HG02759 (cell line): ENCODE measurements at regions not wholly inside any gene's neighbourhood (a gene's known extent, or its start where the extent isn't known, plus 50 kb on each side); places are given as distances from the start of the nearest gene placed in this dataset.

Source experiments
- ATAC-seq: cut with Tn5 transposase; IDR thresholded peaks from one replicate; pipeline ENCODE4 v1.9.1; 2021; ENCODE audit warnings: mild to moderate bottlenecking, moderate library complexity; ENCODE audit not compliant: unreplicated experiment

DNA sequence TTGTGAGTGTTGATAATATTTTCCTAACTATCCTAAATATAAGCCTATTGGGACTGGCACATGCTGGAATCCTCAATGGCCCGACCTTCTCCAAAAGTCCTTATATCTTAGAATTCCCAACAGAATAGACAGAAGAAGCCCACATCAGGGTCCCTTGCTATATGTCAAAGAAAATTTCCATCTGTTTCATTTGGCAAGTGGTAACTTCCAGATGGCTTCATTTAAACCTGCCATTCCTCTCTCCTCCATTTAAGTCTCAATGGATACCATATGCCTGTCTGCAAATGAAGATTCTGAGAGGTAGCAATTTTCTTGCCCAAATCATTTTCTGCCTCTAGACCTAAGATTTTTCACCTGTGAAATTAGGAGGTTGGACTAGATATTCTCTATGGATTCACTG, 73.1 kb upstream of the KCNA4 start:
- no peak for ATAC-seq

DNA sequence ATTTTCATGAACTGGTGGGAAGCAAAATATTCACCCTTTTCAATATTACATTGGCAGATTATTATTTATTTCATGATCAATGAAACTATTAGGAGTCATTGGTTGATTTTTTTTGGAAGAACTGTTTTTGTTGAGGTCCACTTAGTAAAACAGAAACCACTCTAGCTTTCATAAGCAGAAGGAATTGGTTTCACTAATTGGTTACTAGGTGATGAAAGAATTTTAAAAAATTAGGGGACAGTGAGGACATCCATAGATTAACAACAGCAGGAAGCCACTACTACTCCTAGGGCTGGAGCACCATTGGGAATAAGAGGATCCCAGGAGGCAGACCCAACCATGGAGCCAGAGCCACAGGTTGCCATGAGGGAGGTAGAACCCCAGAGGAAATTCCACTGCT, 74.4 kb upstream of the KCNA4 start:
- ATAC-seq, result no peak

DNA sequence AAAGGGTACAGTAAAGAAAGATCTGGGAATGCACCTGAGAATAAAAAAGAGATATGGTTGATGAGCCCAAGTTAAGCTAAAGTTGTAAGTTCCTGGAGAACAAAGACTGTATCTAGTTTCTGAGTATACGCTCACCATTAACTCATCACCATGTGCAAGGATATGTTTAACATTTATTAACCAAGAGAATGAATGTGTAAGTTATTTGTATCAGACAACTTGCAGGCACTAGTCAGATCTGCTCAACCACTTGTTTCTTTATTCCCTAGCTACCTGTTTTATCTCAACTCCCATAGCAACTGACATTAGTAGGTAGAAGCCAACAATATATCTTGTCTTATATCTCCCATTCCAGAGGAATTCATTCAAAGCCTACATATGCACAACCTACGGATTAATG, 74.9 kb upstream of the KCNA4 start:
- ATAC-seq, result no peak

DNA sequence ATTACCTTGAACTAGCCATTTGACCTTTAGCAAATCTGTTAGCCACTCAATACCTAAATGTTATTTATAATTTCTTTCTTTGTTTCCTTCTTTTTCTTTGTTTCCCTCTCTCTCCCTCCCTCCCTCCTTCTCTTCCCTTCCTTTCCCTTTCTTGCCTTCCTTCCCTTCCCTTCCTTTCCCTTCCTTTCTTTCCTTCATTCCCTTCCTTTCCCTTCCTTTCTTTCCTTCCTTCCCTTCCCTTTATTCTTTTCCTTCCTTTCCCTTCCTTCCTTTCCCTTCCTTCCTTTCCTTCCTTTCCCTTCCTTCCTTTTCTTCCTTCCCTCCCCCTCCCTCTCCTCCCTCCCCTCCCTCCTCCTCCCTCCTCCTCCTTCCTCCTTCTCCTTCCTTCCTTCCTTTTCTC, 75.7 kb upstream of the KCNA4 start:
- ATAC-seq, result no peak

DNA sequence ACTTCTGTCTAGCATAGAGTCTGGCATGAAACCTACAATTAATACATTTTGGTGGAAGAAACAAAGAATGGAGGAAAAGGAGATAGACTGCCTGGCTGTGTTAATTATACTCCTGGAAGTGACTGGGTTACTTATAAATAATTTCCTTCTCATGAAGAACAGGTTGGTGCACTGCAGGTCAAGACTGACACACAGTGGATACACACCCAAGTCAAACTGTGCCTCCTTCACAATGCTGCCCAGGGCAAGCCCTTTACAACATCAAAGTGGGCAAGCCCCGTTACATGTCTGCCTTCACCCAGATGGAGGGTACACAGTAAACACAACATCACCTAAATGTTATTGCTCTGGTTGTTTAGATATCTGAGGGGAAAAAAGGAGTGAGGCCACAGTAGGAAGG, 83.7 kb upstream of the KCNA4 start:
- no peak for ATAC-seq

DNA sequence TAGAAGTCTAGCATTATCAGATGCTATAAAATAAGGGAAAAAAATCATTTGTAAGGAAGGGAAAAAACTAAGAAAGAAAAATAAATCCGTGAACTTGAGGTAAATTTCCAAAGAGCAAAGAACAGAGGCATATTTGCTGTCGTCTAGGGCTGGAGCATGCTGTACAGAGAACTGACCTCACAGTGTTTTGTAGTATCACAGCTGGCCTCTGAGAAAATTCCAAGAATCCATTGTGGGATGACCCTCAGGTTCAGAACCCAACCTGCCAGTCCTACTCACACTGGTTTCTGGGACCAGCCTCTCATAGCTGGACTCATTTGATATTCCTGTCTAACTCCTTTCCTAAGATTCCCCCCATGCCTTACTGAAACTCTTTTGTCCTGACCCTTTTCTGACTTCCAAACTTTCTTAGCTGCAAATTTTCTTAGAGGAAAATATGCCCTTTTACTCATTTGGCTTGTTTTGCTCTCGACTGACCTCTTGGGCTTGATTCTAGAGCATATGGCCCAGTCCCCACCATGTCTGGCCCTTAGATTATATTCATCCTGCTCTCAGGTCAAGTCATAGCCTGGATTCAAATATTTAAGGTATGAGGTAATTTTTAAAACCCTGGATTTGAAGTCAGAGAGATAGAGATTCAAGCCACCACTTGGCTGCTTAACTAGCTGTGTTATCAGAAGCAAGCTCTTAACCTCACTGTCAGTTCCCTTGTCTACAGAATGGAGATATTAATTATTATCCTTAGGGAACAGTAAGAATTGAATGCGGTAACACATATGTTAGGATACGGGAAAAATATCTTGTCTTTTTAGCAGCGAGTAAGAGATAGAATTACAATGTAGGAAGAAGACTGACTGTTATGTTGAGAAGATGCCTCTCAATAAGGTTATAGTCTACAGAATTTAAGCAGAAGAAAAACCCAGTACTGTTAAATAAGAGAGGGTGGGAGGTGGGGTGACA, 89.7 kb upstream of the KCNA4 start:
- no peak for ATAC-seq

DNA sequence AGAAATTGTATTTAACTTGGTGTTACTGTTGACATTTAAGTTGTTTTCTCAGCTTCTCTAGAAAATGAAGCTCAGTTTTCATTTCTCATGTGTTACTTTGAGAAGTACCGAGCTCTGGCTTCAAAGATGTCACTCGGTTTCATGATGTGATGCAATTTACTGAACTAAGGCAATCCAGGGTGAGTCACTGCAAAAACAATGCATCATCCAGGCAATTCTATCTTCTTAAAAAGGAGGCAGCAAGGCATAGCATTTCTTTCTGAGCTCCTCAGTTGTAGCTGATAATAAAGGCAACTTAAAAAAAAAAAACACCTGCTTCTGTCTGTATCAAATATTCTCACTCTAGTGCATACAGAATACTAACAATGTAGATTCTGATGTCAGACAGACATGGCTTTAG, 91.1 kb upstream of the KCNA4 start:
- no peak for ATAC-seq

DNA sequence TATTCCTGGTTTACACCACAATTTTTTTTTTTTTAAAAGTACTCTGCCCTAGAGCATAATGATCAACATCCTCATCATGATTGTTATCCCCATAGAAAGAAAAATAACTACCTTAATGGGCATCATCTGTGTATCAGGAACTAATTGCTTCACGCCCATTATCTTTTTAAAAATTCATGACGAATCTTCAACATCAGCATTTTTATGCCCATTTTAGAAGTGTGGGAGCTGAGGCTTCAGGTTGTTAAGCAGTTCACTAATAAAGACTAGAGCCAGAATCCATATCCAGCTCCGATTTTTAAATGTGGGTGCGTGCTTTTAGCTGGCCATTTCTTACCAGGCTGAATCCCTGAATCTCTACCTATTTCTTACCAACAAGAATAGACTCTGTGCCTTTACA, 92.9 kb upstream of the KCNA4 start:
- ATAC-seq, result no peak

DNA sequence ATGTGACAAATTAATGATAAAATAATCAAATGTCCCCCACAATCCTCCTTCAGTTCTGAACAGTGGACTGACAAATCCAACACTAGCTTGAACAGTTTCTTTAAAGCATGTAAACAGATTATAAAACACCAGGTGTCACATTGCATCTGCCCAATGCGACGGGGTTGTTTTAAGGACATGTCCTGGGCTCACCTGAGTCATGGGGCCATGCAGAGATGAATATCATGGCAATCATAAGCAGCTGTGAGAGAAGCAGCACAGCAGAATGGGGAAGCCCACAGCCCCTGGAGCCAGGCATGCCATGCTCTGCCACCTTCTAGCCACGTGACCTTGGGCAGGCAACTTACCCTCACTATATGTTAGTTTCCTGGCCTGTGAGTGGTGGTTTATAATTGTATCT, 93.9 kb upstream of the KCNA4 start:
- no peak for ATAC-seq

DNA sequence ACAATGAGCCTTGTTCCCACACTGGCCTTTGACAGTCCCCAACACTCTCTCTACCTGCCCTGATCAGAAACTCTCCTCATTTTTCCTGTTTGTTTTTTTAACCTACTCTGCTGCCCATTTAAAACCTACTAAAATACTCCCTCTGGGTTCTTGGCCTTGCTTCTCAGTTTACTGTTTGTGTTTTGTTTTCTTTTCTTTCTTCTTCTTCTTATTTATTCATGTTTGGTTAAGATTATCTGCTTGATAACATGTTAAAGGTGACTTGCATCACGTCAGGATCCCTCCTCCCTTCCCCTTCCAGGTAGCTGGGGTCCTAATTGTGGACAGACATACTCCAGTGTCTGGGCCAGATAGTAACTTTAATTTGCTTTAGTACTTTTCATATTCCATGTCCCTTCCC, 95.0 kb upstream of the KCNA4 start:
- no peak for ATAC-seq

DNA sequence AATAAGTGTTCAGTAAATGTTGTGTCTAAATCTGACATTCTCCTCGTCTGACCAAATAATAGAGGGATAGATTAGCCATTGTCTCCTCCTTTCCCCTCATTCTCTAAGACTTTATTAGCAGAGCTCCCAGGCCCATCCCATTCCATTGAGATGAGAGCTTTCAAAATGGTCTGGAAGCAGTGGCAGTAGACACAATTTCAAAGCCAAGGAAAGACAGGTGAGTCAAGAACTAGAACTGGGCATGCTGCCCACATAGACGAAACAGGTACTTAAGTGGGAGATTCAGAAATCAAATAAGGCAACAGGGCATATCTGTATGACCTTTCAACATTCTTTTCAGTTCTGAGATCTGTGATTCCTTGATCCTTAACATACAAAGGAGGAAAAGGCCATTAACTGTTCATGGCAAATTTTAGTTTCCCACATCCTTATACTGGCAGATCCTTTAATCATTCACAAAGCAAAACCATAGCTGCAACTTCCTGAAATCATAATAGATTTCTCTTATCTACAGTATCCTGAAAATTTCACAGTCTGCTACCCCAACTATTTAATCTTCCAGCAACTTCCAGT, 96.6 kb upstream of the KCNA4 start:
- no peak for ATAC-seq

DNA sequence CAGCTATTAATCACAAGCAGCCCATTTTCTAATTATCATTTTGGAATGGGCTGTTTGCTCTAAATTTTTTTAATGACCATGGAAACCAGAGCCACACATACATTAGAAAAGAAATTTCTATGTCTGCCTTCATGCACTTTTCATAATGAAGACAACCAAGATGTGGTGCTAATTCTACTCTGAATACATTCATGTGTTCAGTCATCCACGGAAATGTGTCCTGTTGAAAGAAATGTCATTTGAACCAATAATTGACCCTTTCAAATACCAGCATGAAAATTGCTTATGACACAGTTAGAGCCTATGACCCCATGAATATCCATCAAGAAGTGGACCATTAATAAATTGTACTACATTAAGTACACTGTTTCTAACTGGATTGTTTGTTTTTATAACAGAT, 99.7 kb upstream of the KCNA4 start:
- ATAC-seq, result no peak

DNA sequence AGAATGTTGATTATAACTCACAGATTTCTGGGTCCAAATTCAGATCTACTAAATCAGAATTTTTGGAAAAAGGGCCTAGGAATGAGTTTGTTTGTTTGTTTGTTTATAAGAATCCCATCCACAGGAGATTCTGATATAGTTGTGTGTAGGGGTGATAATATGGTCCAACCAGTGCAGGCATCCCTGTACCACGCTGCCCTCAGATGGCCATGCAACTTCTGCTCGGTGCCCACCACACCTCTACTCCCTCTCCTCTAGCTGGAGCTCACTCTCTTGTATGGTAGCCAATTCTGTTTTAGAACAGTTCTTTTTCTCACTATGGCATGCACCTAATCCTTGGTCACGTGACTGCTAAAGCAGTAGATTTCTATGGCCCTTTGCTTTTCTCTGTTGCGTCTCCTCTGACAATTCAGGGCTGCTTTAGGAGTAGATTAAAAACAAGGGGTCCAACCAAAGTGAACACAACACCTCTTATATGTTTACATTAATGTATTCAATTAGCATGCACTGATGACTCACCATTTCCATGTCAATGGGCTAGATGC, 103.3 kb upstream of the KCNA4 start:
- no peak for ATAC-seq

DNA sequence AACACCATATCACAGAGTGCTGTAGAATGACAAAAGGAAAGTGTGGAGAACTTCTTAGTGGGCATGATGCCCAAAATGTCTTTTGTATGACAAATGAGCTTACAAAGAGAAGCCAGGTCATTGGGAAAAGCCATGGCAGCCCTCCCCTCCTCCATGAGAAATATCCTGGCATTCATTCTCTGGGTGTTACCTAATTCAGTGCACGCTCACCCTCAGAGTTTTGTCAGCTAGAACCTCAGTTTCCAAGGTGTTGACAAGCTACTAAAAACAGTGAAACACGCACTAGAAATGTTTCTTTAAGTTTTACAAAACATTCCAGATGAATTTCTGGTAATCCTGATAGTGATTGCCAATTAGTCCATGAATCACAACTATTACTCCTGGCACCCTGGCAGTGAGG, 105.4 kb upstream of the FSHB start:
- no peak for ATAC-seq

DNA sequence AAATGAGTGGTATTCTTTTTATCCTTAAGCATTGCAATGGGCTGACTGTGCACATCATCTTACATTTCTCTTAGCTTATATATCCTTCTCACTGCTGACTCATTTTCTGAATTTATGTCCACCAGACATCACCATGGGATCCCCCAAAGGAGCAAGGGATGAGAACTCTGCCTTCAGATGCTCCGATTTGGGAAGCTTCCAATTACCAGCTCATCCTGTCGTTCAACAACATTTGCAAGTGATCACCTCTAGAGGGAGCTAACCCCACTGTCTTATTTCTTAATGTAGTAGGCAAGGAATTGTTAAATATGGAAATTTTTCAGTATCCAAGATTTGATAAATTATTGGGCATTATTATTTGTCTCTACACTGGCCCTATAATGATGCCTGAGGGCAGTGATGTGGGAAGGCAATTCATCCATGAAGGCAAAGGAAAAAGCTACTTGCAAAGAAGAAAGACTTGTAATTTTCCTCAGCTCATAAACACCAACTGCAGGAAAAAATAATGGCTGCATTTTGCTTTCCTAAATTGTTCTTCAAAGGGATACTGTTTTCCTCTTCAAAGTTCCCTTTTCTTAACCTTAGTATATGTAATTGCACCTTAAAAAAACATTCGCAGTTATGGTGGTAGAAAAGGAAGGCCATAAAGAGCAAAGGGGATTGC, 102.4 kb upstream of the FSHB start:
- ATAC-seq, result no peak

DNA sequence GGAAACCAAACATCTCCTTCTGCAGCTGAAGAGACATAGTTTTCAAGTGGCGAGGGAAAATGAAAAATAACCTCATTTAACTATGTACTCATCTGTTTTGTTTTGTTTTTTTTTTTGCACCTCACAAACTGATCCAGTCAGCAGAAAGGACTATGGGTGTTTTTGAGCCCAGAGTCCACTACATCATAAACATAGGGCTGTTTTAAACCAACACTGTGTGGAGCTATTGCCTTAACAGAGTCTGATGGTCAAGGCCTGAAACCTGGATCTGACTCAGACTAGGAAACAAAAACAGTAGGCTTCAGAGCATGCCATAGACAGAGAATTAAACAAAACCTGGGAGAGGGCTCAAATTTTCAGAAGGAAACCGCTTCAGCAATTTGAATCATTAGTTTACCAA, 99.3 kb upstream of the FSHB start:
- no peak for ATAC-seq

DNA sequence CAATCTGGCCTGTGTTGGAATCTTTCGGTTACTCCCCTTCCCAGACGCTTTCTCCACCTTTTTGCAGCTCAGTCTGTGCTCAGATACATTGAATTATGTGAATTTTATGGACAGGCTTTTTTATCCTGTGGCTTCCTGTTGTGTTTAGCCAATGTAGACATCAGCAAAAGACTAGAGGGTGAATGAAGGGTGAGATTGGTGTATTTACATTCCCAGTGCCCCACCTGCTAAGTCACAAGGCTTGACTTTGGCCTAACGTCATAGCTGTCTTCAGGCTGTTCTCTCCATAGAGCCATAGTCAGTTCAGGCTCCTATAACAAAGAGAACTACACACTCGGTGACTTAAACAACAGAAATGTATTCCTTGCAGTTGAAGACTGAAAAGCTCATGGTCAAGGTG, 97.5 kb upstream of the FSHB start:
- no peak for ATAC-seq

DNA sequence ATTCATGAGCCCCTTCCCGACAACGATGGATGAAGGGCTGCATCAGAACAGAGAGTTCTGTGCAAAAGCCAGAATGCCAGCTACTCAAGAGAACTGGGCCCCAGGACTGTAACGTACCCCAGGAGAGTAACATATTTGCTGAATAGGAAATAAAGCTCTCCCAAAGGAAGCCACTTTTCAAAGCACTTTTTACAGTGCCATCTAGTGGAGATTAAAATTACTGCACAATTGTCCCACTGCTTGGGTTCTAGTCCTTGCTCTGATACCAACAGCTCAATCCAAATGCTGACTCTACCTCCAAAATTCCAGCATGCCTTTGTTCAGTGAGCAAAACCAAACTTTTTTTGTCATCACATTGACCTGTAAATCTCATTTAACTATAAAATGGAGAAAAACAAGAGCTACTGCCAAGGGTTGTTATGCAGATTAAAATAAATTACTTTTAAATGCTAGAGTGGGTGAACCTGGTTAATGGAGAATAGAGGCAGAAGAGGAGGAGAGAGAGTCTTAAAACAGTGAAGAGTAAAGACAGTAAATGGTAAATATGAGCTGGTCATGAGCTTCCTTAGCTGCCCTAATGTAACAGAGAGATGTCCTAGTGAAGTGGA, 87.6 kb upstream of the FSHB start:
- ATAC-seq, result peak; percentile 92

DNA sequence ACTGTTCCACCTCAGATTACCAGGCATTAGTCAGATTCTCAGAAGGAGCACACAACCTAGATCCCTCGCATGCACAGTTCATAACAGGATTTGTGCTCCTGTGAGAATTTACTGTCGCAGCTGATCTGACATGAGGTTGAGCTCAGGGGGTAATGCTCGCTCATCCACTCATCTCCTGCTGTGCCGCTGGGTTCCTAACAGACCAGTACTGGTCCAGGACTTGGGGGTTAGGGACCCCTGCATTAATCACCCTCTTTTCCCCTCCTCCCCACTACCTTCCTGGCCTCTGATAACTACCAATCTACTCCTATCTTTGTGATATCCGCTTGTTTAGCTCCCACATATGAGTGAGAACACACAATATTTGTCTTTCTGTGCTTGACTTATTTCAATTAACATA, 83.5 kb upstream of the FSHB start:
- no peak for ATAC-seq

DNA sequence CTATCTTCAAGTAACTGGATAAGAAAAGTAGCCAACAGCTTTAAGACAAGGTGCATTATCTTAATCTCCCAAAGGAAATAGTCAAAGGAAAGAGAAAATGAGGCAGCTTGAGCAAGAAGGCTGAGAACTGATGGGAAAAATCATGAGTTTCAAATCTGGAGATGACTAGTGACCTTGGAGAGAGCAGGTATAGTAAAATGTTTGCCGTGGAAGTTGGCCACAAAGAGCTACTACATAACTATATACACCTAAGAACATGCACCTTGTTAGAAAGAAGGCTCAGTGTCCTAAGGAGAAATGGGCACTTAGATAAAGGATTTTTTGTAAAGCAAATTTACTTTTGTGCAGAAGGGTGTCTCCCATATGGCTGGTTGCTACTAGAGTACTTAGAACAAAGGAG, 80.8 kb upstream of the FSHB start:
- no peak for ATAC-seq

DNA sequence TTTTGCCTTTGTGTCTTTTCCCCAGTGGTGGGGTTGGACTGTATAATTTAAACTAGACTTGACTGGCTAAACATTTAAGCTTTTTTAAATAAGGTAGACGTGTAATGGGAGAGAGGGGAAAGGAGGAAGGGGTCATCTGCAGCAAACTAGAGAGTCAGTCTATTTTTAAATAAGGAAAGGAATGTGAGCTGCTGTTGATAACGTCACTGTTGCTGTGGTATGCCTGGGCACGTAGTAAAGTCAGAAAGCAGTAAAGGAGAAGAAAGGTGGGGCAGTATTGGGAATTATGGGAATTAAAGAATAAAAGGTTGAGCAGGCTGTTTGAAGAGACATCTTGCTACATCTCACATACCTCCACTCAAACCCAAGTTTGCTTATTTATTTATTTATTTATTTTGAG, 80.4 kb upstream of the FSHB start:
- ATAC-seq, result no peak
